ENCODE measurements at regions not wholly inside any gene's neighbourhood (a gene's known extent, or its start where the extent isn't known, plus 50 kb on each side); places are given as distances from the start of the nearest gene placed in this dataset.

GRCh38 chr5:179397516-179397915 lies 52.3 kb upstream of the ADAMTS2 start:
- DNase-seq (ENCODE audit: low spot score): no peak
- TF ChIP-seq CTCF (IDR thresholded peaks at IDR 0.05; ENCODE audit: extremely low read depth, insufficient read depth, missing control alignments): no peak
- in situ Hi-C loops (cut with MboI; ENCODE audit: low pct_unique_long_range_greater_than_20kb, low sequenced_read_pairs, unreplicated experiment): no loop called here

All from GM13977 (cell line).